GM10266 (cell line): ENCODE measurements at regions not wholly inside any gene's neighbourhood (a gene's known extent, or its start where the extent isn't known, plus 50 kb on each side); places are given as distances from the start of the nearest gene placed in this dataset.

ENCODE experiments used
- DNase-seq: peaks from one replicate; pipeline ENCODE4 v3.0.0; 2012; ENCODE audit errors: extremely low spot score
- TF ChIP-seq, protein P1 (sequence below): IDR thresholded peaks from 2 replicates; pipeline ENCODE4 v1.5.1; 2012; ENCODE audit warnings: mild to moderate bottlenecking, low read depth; ENCODE audit not compliant: control insufficient read depth, insufficient read depth; ENCODE audit errors: missing control alignments

DNA sequence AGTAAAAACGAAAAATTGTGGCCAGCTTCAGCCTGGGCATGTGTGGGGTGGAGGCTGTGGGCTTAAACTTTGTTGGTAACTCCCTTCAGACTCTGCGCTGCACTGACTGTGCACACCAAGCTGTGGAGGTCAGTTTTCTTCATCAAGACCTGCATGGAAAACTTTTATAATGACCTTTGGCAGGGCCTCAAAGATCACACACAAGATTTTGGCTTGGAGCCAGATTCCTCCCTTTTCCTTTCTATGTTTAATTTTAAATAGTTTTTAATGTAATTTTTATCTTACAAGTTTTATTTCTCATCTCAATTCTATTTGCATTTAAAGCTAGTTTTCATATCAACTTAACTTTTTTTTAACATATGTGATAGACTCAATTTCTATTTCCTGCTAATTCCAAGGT lies 1211.1 kb upstream of the CDH18 start:
- TF ChIP-seq, protein P1, sequence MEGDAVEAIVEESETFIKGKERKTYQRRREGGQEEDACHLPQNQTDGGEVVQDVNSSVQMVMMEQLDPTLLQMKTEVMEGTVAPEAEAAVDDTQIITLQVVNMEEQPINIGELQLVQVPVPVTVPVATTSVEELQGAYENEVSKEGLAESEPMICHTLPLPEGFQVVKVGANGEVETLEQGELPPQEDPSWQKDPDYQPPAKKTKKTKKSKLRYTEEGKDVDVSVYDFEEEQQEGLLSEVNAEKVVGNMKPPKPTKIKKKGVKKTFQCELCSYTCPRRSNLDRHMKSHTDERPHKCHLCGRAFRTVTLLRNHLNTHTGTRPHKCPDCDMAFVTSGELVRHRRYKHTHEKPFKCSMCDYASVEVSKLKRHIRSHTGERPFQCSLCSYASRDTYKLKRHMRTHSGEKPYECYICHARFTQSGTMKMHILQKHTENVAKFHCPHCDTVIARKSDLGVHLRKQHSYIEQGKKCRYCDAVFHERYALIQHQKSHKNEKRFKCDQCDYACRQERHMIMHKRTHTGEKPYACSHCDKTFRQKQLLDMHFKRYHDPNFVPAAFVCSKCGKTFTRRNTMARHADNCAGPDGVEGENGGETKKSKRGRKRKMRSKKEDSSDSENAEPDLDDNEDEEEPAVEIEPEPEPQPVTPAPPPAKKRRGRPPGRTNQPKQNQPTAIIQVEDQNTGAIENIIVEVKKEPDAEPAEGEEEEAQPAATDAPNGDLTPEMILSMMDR: no peak
- no peak for DNase-seq

DNA sequence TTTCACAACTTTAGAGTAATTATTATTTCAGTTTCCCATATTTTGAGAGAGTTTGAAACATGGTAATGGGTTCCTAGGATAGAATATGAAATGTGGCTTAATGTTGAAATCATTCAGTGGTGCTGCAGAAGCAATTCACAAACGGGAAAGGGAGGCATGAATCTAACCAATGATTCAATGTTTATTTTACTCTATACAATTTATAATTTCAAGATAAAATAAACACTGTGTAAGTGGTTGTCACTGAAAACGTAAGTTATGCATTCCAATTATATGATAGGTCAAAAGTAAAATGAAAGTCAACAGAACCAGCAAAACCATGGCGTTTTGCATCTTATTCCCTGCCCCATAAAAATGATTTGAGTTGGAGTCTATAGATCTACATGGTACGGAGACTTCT lies 1207.1 kb upstream of the CDH18 start:
- DNase-seq: no peak
- TF ChIP-seq, protein P1: no peak

DNA sequence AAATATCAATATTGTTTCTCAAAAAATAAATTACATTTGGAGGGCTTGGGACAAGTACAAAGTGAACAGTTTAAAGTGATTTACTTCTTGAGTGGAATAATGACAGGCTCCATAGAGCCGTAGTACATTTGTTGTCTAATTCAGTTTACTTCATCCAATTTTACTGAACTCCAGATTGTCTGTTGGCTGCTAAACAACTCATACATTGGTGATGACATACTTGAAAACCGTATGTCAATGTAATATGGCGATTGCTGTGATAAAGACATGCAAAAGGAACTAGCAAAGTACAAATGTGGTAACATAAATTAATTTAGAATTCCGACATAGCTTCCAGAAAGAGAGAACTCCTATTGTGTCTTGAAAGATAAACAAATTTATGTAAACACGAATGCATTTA lies 1197.5 kb upstream of the CDH18 start:
- TF ChIP-seq, protein P1: no peak
- no peak for DNase-seq

DNA sequence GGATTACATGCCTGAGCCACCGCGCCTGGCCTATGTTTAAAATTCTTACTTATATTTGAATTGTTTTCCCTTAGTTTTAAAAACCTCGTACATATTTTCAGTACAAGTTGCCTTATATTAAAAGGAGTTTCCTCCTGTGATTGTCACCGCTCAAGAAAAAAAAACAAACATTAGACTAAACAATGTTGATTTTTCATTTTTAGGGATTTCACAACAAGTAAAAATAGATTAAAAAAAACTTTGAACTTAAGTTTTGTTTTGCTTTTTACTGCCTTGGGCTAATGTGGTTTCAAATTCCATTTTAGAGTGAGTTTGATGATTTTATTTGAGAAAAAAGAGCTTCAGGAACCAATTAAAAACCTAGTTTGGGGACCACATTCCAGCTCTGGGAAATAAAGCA lies 1196.6 kb upstream of the CDH18 start:
- DNase-seq: no peak
- TF ChIP-seq, protein P1: no peak

DNA sequence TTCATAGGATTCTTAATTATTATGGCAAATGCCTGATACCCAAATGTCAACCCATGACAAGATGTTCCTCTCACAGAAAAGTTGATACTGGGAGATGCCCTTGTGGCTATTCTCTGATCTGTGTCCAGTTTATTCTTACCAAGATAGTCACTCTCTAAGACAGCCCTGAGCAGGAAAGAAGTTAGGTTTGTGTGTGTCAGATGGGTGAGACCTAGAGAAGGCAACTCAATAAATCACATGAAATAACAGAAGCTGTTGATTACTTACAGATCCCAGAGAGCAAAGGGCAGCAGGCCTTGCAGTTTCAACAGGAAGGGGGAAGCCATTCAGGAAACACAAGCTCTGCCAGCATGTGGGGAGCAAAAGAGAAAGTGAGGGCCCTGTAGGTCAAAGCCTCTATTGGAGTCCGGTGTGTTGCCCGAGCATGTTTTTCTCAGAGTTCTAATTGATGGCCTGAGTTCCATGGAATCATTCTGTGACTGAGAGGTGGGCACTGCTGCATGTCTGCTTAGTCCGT lies 1193.7 kb upstream of the CDH18 start:
- no peak for DNase-seq
- TF ChIP-seq, protein P1: no peak

DNA sequence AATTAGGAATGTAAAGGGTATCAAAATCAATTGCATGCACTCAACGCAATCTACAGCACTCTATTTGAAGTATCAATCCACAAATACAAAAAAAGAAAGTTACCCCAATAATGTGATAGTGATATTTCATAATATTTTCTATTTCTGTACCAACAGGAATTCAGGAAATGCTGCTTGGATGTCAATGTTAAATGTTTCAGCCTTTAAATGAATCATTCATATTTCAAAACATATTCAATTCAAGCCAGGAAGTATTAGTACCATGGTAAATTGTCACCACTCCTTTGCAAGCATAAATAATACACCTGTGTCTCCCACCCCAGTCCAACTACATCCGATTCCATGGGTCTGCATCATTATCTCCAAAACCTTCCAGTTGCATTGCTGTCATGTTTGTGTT lies 1185.5 kb upstream of the CDH18 start:
- no peak for DNase-seq
- TF ChIP-seq, protein P1: no peak

DNA sequence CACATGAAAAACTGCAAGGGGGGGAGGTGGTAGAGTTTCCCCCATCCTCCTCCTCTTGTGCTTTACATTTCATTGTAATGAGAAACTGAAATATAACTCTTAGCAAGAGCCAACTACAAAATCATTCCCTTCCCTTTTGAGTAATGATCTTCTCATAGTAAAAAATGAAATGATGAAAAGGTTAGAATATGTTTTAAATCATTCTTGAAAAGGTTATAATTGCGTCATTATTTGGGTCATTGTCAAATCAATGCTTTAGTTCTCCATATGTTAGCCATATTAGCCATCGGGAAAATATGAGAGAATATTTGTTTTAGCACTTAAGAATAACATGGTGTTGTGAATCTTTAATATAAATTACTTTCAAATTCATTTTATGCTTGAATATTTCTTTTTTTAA lies 1185.0 kb upstream of the CDH18 start:
- TF ChIP-seq, protein P1: no peak

More for the DNA sequence above, 1185.0 kb upstream of the CDH18 start:
- no peak for DNase-seq
